ENCODE measurements at regions not wholly inside any gene's neighbourhood (a gene's known extent, or its start where the extent isn't known, plus 50 kb on each side); places are given as distances from the start of the nearest gene placed in this dataset.

- TF ChIP-seq CTCF (IDR thresholded peaks at IDR 0.05; ENCODE audit: low read length) (no peak), EZH2 (optimal IDR thresholded peaks at IDR 0.05; ENCODE audit: low read depth, low read length) (no peak), EZH2phosphoT487 (IDR thresholded peaks at IDR 0.05; ENCODE audit: low read length) (no peak)
Observed at GRCh38 chr2:149271575-149271974, 58.8 kb upstream of the LYPD6 start.
